ENCODE measurements at regions not wholly inside any gene's neighbourhood (a gene's known extent, or its start where the extent isn't known, plus 50 kb on each side); places are given as distances from the start of the nearest gene placed in this dataset.
A peak's percentile ranks its signal among the peaks of the same experiment; 100 is the strongest.
"Not testable (repeated sequence)": the region's sequence is repeated elsewhere in the genome, so short reads cannot be mapped to it uniquely, and the experiment has no call there.

- DNase-seq (ENCODE audit: low read depth) = no peak
Observed at GRCh38 chr1:184854496-184855140, 100.0 kb upstream of the EDEM3 start.

DNA sequence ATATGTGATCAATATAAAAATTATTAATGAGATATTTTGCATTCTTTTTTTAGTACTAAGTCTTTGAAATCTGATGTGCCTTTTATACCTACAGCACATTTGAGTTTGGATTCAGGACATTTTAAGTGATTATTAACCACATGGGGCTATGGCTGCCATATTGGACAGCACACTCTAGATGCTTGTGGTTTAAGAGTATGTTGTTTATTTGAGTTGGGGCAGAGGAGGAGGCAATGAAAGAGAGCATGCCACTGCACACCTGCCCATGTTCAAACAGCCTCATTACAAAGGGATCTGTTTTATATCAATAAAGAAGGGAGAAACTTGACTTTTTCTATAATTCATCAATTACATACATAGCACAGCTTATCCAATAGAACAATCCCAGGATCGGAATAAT, 99.4 kb upstream of the EDEM3 start:
- DNase-seq (ENCODE audit: low read depth) = no peak

DNA sequence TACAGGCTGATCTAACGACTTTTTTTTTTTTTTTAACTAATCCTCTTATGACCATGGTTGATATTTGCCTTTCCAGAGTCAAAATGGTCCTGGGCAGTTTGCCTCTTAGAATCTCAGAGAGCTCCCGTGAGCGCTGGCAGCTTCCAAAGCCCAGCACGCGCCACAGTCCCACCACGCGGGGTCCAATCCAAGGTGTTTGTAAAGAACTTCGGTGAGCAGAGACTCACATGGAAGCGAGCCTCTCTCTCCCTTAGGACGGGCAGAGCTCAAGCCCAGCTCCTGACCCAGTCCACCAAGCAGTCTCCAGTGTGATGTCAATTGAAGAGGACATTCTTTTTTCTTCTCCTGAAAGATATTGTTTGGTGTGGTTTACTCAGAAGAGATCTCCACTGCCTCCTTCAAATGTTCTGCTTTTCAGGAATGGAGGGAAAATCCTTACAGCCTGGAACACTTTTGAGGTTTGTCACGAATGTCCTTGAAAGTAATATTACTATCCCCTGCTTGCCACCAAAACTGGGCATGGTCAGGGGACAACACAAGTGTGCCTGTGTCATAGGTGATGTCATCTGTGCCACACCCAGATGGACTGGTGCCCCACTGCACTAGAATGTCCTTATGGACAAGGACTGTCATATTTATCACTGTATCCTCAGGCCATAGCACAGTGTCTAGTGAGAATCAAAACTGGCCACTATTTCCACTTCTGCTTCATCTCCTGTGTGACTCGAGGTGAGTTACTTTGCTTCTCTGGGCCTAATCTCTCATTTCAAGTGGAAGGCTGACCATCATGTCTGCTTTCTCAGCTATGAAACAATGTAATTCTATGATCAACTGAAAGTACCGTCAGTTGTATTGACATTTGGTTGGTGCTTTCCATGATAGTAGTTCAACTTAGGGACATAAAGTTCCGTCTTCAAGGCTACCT, 97.4 kb upstream of the EDEM3 start:
- no peak for DNase-seq (ENCODE audit: low read depth)

DNA sequence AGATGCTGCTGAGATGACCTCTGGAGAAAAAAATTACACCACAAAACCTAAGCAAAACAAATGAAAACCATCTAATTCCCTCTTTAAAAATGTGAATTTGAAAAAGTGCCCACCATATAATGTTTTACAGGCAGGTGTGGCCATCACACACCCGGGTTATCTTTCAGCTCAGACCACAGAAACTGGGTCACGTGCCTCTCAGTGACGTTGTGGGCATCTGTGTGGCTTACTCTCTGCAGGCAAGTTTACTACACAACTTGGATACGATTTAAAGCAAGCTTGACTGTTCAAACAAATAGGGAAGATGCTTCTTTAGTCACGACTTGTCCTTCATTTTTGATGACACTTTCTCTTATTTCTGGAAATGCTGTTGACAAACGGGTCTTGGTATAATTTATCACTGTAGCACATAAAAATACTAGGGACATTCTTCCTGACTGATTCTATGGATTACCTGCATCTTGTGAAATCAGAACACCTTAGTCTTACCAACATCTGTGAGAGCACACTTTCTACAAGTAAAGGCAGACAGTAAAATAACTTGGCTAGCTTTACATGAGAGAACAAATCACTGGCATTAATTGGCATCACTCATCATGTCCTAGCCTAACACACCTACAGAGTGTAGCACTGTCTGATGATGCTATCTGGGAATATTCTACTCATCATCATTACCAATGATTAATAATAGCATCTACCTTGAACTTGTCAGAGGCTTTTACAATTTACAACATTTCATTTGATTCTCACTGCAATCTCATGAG, 89.3 kb upstream of the EDEM3 start:
- DNase-seq (ENCODE audit: low read depth) = peak; percentile 18

DNA sequence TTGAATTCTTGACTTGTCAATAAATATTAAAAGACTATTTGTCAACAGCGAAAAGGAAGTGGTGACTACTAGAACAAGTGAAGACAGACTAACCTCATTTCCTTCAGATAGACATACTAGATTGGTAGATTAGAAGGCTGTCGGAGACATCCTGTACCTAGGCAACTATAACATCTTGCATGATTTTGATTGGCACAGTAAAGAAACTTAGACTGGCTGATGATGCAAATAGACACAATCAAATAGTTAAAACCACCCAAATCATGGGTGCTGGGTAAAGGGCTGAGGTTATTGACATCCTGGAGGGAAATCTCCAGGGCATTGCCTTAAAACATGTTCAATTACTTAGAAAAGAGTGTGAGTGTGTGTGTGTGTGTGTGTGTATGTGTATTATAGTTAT, 85.9 kb upstream of the EDEM3 start:
- no peak for DNase-seq (ENCODE audit: low read depth)

GRCh38 chr1:184838504-184838951, 83.9 kb upstream of the EDEM3 start:
- DNase-seq (ENCODE audit: low read depth) = no peak

DNA sequence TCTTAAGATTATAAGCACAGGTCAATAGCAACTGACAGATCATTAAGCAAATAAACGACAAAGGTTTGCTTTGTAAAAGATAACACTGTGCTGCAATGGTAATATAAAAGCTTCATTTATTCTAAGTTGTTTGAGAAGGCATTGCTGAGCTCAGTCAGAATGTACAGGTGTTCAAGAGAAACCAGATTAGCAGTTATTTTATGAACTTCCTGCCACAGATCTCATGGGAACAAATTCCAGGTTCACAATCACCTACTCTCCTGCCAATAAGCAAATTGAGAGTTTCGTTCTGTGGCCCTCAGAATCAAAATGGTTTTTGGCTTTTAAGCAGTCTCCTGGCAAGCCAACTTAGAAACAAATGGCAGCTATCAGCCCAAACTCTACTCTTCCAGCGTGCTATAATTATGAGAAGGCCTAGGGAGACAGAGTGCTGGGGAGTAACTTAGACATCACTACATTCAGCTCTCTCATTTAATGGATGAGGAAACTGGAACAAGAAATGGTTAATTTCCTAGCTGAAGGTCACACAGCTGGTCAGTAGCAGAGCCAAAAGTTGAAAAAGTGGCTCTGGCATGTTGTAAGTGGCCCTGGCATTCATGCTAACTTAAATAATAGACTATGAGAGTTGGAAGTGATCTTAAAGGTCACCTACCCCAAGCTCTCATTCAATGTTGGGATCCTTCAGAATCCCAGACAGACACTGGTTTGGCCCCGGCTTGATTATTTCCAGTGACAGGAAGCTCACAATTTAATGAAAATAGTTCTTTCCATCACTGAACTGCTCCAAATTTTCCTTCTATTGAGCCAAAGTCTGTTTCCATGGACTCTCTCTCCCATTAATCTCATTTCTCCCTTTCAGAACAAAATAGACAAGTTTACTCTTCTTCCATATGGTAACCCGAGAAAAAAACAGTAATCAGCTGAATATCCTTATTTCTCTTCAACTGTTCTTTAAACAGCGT, 82.6 kb upstream of the EDEM3 start:
- no peak for DNase-seq (ENCODE audit: low read depth)

- DNase-seq (ENCODE audit: low read depth) = no peak
Observed at GRCh38 chr1:184836141-184836540, 81.5 kb upstream of the EDEM3 start.

GRCh38 chr1:184833994-184834393, 79.3 kb upstream of the EDEM3 start:
- not testable (repeated sequence) for DNase-seq (ENCODE audit: low read depth)

DNA sequence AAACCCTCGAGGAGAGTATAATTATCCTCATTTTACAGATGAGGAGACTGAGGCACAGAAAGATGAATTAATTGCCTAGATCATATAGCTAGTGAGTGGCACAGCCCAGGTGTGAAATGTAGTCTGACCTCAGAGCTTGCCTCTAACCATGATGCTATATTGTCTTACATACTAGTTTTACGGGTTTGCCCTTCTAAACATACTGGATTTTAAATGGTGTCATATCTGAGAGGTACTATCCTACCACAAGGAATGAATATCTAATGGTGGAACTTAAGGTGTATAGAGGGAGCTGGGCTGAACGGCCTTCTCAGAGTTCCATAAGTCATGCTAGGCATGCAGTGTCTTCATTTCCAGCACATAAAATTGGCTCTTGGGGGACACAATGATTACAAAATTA, 77.9 kb upstream of the EDEM3 start:
- DNase-seq (ENCODE audit: low read depth) = no peak

GRCh38 chr1:184829496-184829895, 74.8 kb upstream of the EDEM3 start:
- not testable (repeated sequence) for DNase-seq (ENCODE audit: low read depth)

GRCh38 chr1:184828369-184828717, 73.7 kb upstream of the EDEM3 start:
- DNase-seq (ENCODE audit: low read depth) = no peak

DNA sequence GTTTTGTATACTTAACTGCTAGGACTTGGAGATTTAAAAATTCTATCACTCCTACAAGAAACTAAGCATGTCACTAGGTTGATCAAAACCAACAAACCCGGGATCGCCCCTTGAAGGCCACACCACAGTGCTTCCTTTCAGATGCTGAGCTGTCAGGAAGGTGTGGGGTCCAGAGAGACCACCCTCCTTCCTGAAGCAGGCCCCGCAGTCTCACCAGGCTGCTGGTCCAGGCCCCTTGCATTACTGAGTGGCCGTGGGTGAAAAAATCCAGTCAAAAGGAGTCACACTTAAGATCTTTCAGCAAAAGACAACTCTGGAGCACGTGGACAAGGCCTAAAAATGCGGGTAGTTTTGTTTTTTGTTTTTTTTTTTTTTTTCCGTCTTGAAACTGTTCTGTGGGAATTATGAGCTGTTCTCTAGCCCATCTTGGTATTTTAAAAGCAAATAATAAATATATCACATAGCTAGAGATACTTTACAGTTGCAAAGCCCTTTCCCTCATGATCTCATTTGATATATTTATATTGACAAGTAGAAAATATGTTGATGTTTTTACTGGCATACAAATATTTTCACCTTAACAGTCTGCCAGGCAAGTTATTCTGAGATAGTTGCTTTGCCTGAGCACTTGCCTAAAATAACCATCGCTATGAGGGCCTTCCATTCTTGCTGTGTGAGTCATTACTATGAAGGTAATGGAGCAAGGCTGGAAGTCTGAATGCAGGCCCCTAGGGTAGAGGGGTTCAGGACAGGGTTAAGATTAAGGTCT, 73.1 kb upstream of the EDEM3 start:
- DNase-seq (ENCODE audit: low read depth) = no peak

- DNase-seq (ENCODE audit: low read depth) = no peak
Observed at GRCh38 chr1:184826001-184826400, 71.3 kb upstream of the EDEM3 start.

DNA sequence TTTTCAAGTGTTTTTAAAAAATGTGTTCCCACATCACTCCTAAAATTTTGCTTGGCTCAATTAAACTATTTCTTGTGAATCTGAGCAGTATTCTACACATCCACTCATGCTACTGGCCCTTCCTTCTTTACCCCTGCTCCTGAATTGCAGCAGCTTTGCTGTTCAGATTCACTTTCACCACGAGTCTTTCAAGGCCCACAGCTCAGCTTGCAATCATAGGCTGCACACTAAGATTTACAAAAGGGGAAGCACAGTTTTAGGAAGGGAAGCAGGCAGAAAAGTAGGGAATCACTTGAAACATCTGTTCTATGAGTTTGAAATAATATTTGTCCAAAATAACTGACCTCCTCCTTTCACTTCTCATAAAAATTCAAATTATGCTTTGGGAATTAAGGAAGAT, 70.9 kb upstream of the EDEM3 start:
- DNase-seq (ENCODE audit: low read depth) = no peak

DNA sequence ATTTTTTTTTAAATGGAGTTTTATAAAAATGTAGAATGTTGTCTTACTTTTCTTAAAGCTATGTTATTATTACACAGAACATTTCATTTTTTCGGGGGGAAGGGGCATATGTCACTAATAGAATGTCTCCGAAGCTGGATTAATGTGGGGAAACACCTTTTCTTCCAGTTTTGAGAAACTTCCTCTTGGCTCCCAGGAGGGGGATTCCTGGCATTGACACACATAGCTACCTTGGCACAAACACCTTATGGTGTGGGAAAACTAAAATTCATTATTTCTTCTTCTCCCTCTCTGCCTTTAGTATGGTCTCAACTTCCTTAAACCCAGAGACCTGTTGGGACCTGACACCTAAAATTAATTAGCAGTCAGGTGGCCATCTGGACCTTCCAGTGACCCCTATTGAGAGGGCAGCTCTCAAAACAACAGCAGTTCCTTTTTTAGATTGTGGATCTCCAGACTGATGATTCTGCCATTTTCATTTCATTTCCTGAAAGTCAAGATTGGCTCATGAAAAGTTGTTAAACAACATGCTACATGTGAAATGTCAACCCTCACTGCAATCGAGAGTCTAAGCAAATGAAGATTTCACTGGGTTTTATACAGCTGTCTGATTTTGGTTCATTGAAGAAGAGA, 70.1 kb upstream of the EDEM3 start:
- DNase-seq (ENCODE audit: low read depth) = no peak

DNA sequence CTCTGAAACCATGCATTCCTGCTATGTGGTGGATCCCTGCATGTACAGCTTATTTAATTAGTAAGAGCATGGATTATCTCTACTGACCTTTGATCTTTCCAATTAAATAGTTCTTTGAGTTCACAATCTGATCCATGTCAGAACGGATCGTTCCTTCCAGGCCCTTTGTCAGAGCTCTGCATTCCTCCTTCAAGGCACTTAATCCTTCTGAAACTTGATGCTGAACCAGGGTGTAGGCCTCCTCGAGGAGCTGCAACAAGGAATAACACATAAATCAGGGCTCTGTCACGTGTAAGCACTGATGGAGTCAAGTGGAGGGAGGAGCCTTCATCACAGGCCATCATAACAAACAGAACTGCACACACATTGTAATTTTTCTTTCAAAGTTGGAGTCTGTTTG, 68.4 kb upstream of the EDEM3 start:
- DNase-seq (ENCODE audit: low read depth) = no peak

DNA sequence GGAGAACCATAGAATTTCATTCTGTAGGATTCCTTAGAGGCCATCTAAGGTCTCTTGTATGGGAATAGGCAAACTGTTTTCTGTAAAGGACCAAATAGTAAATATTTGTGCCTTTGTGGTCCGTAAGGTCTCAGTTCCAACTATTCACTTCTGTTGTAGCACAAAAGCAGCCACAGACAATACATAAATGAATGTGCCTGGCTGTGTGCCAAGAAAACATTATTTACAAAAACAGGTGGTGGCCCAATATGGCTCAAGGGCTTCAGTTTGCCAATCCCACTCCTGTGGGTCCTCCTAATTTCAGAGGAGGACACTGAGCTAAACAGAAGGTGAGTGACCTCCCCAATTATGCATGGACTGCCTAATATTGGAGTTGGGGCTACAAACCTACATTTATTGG, 67.6 kb upstream of the EDEM3 start:
- no peak for DNase-seq (ENCODE audit: low read depth)

- DNase-seq (ENCODE audit: low read depth) = no peak
Observed at GRCh38 chr1:184821658-184822057, 67.0 kb upstream of the EDEM3 start.

- no peak for DNase-seq (ENCODE audit: low read depth)
Observed at GRCh38 chr1:184820956-184821355, 66.3 kb upstream of the EDEM3 start.

Data from T follicular helper cell (primary cell).